Endodermal cell (in vitro differentiated cells): ENCODE measurements at regions not wholly inside any gene's neighbourhood (a gene's known extent, or its start where the extent isn't known, plus 50 kb on each side); places are given as distances from the start of the nearest gene placed in this dataset.

Source experiments
- DNase-seq: peaks from one replicate; pipeline ENCODE4 v3.0.0-alpha.2; 2017
- H3K27ac ChIP-seq: 2 replicates; pipeline ENCODE4 v1.5.1; 2013; ENCODE audit warnings: mild to moderate bottlenecking, low read depth, low read length, moderate library complexity
- H3K27me3 ChIP-seq: 2 replicates; pipeline ENCODE4 v1.6.1; 2013; ENCODE audit warnings: mild to moderate bottlenecking, low read length, moderate library complexity; ENCODE audit not compliant: insufficient read depth, control insufficient read depth, poor library complexity, severe bottlenecking
- H3K36me3 ChIP-seq: 2 replicates; pipeline ENCODE4 v1.7.0; 2013; ENCODE audit warnings: mild to moderate bottlenecking, low read length, moderate library complexity; ENCODE audit not compliant: control insufficient read depth, insufficient read depth
- H3K4me1 ChIP-seq: one replicate; pipeline ENCODE4 v1.7.0; 2013; ENCODE audit warnings: low read length; ENCODE audit not compliant: control insufficient read depth, insufficient read depth
- H3K4me3 ChIP-seq: 2 replicates; pipeline ENCODE4 v1.5.1; 2013; ENCODE audit warnings: mild to moderate bottlenecking, low read length, moderate library complexity
- H3K9ac ChIP-seq: 2 replicates; pipeline ENCODE4 v1.6.1; 2013; ENCODE audit warnings: mild to moderate bottlenecking, low read length, moderate library complexity; ENCODE audit not compliant: poor library complexity, severe bottlenecking; ENCODE audit errors: extremely low read depth
- H3K9me3 ChIP-seq: 2 replicates; pipeline ENCODE4 v1.6.1; 2013; ENCODE audit warnings: mild to moderate bottlenecking, low read length, moderate library complexity; ENCODE audit not compliant: control insufficient read depth
- H3K27ac Mint-ChIP-seq: 2 replicates; pipeline ENCODE4 v1.8.0; 2020; ENCODE audit warnings: mixed read lengths
- H3K27me3 Mint-ChIP-seq: 2 replicates; pipeline ENCODE4 v1.8.0; 2021; ENCODE audit warnings: mild to moderate bottlenecking, mixed read lengths; ENCODE audit not compliant: insufficient read depth
- H3K36me3 Mint-ChIP-seq: 2 replicates; pipeline ENCODE4 v1.8.0; 2020; ENCODE audit warnings: low read depth, mixed read lengths
- H3K4me1 Mint-ChIP-seq: 2 replicates; pipeline ENCODE4 v1.8.0; 2020; ENCODE audit warnings: mixed read lengths
- H3K4me3 Mint-ChIP-seq: 2 replicates; pipeline ENCODE4 v1.8.0; 2020; ENCODE audit warnings: mild to moderate bottlenecking, moderate library complexity, mixed read lengths
- H3K9me3 Mint-ChIP-seq: 2 replicates; pipeline ENCODE4 v1.8.0; 2020; ENCODE audit warnings: mild to moderate bottlenecking, mixed read lengths
- CTCF ChIP-seq: fragments of 200-600 bp; sonication (generic); conservative IDR thresholded peaks from 2 replicates; pipeline ENCODE4 v1.5.0; 2021; ENCODE audit warnings: antibody characterized with exemption, mild to moderate bottlenecking
- WGBS, 2 experiments: methylation state at CpG; one replicate each; pipeline versions ENCODE4 v1.1.5 to v1.1.7; 2013; ENCODE audit warnings: missing lambda C conversion rate in 2 of 2, mixed read lengths in 1 of 2; ENCODE audit not compliant: insufficient coverage in 1 of 2, insufficient read length in 1 of 2; 5-methylcytosine and 5-hydroxymethylcytosine counted together

GRCh38 chr16:62870554-62870953 lies 834.3 kb upstream of the CDH8 start:
- H3K27ac ChIP-seq: no peak overlapping the region
- no peak overlapping the region for H3K9ac ChIP-seq
- H3K4me1 Mint-ChIP-seq: peaks cover 4% of the 10 kb centered on the region
- no peak overlapping the region for H3K27ac Mint-ChIP-seq
- no peak overlapping the region for H3K4me3 ChIP-seq
- no peaks in the 10 kb centered on the region for H3K27me3 ChIP-seq
- DNase-seq: no peak
- no peak overlapping the region for H3K4me3 Mint-ChIP-seq
- no peaks in the 10 kb centered on the region for H3K36me3 Mint-ChIP-seq
- TF ChIP-seq CTCF: peak; percentile 25
- no peaks in the 10 kb centered on the region for H3K36me3 ChIP-seq
- H3K9me3 ChIP-seq: no peaks in the 10 kb centered on the region
- H3K27me3 Mint-ChIP-seq: no peaks in the 10 kb centered on the region
- no peaks in the 10 kb centered on the region for H3K4me1 ChIP-seq
- H3K9me3 Mint-ChIP-seq: peaks cover 5% of the 10 kb centered on the region

- TF ChIP-seq CTCF: no peak
- H3K36me3 Mint-ChIP-seq: no peaks in the 10 kb centered on the region
- no peak overlapping the region for H3K4me3 Mint-ChIP-seq
- DNase-seq: no peak
- H3K27ac Mint-ChIP-seq: no peak overlapping the region
- Histone ChIP-seq H3K4me3 (no peak overlapping the region), H3K27me3 (no peaks in the 10 kb centered on the region), H3K4me1 (no peaks in the 10 kb centered on the region), H3K27ac (no peak overlapping the region), H3K9ac (no peak overlapping the region), H3K36me3 (no peaks in the 10 kb centered on the region), H3K9me3 (no peaks in the 10 kb centered on the region)
- H3K9me3 Mint-ChIP-seq: peaks cover 5% of the 10 kb centered on the region
- WGBS, 2 experiments: 93% methylated on average over 4 of the region's 4 CpGs; no CpG with 5 or more reads in 1 of the 2 experiments
- H3K27me3 Mint-ChIP-seq: no peaks in the 10 kb centered on the region
- peaks cover 4% of the 10 kb centered on the region for H3K4me1 Mint-ChIP-seq
These were observed 833.6 kb upstream of the CDH8 start for GRCh38 chr16:62869837-62870236.

GRCh38 chr16:62863139-62863538 lies 826.9 kb upstream of the CDH8 start:
- Mint-ChIP-seq H3K27ac (no peak overlapping the region), H3K36me3 (no peaks in the 10 kb centered on the region), H3K9me3 (peaks cover 5% of the 10 kb centered on the region), H3K4me1 (no peaks in the 10 kb centered on the region), H3K27me3 (no peaks in the 10 kb centered on the region), H3K4me3 (no peak overlapping the region)
- Histone ChIP-seq H3K27ac (no peak overlapping the region), H3K4me1 (no peaks in the 10 kb centered on the region), H3K4me3 (no peak overlapping the region), H3K36me3 (no peaks in the 10 kb centered on the region), H3K27me3 (no peaks in the 10 kb centered on the region), H3K9ac (no peak overlapping the region), H3K9me3 (no peaks in the 10 kb centered on the region)
- 97 to 100% methylated on average over 1 to 2 of the region's 2 CpGs for WGBS, 2 experiments
- TF ChIP-seq CTCF: no peak
- no peak for DNase-seq
